ENCODE measurements at regions not wholly inside any gene's neighbourhood (a gene's known extent, or its start where the extent isn't known, plus 50 kb on each side); places are given as distances from the start of the nearest gene placed in this dataset.
A peak's percentile ranks its signal among the peaks of the same experiment; 100 is the strongest.

- DNase-seq (ENCODE audit: missing footprints) (no peak), ATAC-seq (no peak)
- intact Hi-C loops (cut with DNase I) = no loop called here
Observed at GRCh38 chrX:109841257-109841656, 108.2 kb upstream of the ACSL4 start.

- ATAC-seq = no peak
- intact Hi-C loops (cut with DNase I) = no loop called here
- no peak for DNase-seq (ENCODE audit: missing footprints)
Observed at GRCh38 chrX:109841869-109842579, 109.0 kb upstream of the ACSL4 start.

- intact Hi-C loops (cut with DNase I) = no loop called here
- DNase-seq (ENCODE audit: missing footprints) = no peak
- ATAC-seq = no peak
Observed at GRCh38 chrX:109842611-109843010, 109.6 kb upstream of the ACSL4 start.

GRCh38 chrX:109843963-109844751, 111.1 kb upstream of the ACSL4 start:
- no peak for DNase-seq (ENCODE audit: missing footprints)
- intact Hi-C loops (cut with DNase I) = no loop called here

GRCh38 chrX:109844986-109845385, 111.9 kb upstream of the ACSL4 start:
- intact Hi-C loops (cut with DNase I) = no loop called here
- ATAC-seq (no peak), DNase-seq (ENCODE audit: missing footprints) (no peak)

More at GRCh38 chrX:109843963-109844751, 111.1 kb upstream of the ACSL4 start:
- ATAC-seq = no peak

- ATAC-seq (no peak), DNase-seq (ENCODE audit: missing footprints) (no peak)
- intact Hi-C loops (cut with DNase I) = no loop called here
Observed at GRCh38 chrX:109845996-109846395, 112.9 kb upstream of the ACSL4 start.

GRCh38 chrX:109847257-109848187, 114.5 kb upstream of the ACSL4 start:
- peak; percentile 94 for ATAC-seq
- no peak for DNase-seq (ENCODE audit: missing footprints)
- intact Hi-C loops (cut with DNase I) = no loop called here

GRCh38 chrX:109848461-109849050, 115.5 kb upstream of the ACSL4 start:
- ATAC-seq (no peak), DNase-seq (ENCODE audit: missing footprints) (no peak)
- intact Hi-C loops (cut with DNase I) = no loop called here

GRCh38 chrX:109854096-109854495, 121.0 kb upstream of the ACSL4 start:
- no peak for DNase-seq (ENCODE audit: missing footprints)
- ATAC-seq = no peak
- intact Hi-C loops (cut with DNase I) = no loop called here

- no peak for ATAC-seq
- DNase-seq (ENCODE audit: missing footprints) = no peak
- intact Hi-C loops (cut with DNase I) = no loop called here
Observed at GRCh38 chrX:109855501-109855900, 122.4 kb upstream of the ACSL4 start.

- ATAC-seq (no peak), DNase-seq (ENCODE audit: missing footprints) (no peak)
- intact Hi-C loops (cut with DNase I) = loop anchor here (2.0 kb wide), 1 partner anchor 144 kb away; no protein-coding TSS in a partner anchor
Observed at GRCh38 chrX:109856974-109857373, 123.9 kb upstream of the ACSL4 start.

- DNase-seq (ENCODE audit: missing footprints) (no peak), ATAC-seq (no peak)
- intact Hi-C loops (cut with DNase I) = loop anchor here (2.0 kb wide), 1 partner anchor 145 kb away; no protein-coding TSS in a partner anchor
Observed at GRCh38 chrX:109857584-109858228, 124.6 kb upstream of the ACSL4 start.

- DNase-seq (ENCODE audit: missing footprints) (no peak), ATAC-seq (no peak)
- intact Hi-C loops (cut with DNase I) = no loop called here
Observed at GRCh38 chrX:109858602-109859341, 125.7 kb upstream of the ACSL4 start.

GRCh38 chrX:109859651-109860050, 126.6 kb upstream of the ACSL4 start:
- ATAC-seq (no peak), DNase-seq (ENCODE audit: missing footprints) (no peak)
- intact Hi-C loops (cut with DNase I) = no loop called here

GRCh38 chrX:109862433-109862832, 129.4 kb upstream of the ACSL4 start:
- DNase-seq (ENCODE audit: missing footprints) = no peak
- intact Hi-C loops (cut with DNase I) = no loop called here
- no peak for ATAC-seq

- no peak for ATAC-seq
- DNase-seq (ENCODE audit: missing footprints) = no peak
- intact Hi-C loops (cut with DNase I) = no loop called here
Observed at GRCh38 chrX:109863811-109864210, 130.8 kb upstream of the ACSL4 start.

GRCh38 chrX:109871121-109871888, 131.6 kb upstream of the TMEM164 start:
- intact Hi-C loops (cut with DNase I) = no loop called here
- no peak for DNase-seq (ENCODE audit: missing footprints)
- ATAC-seq = no peak
